ENCODE measurements at regions not wholly inside any gene's neighbourhood (a gene's known extent, or its start where the extent isn't known, plus 50 kb on each side); places are given as distances from the start of the nearest gene placed in this dataset.

DNA sequence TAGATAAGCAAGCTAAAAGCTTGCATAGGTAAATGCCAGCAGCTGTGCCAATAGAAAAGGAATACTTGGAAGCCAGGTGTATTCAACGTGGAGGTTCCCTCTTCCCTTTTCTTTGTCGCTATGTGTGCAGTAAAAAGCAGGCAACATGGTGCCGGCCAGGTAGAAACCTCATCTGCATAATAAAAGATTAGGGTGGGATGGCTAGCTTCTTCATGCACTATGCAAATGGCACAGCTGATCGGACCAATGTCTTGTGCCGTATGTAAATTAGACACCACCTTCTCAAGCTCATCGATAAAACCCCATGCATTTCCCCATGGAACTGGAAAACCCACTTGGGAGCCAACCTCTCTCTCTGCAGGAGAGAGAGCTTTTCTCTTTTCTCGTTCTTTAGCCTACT is 150.9 kb upstream of the FOXK1 start:
- TF ChIP-seq NFIC (IDR thresholded peaks at IDR 0.05) (no peak), YY1 (IDR thresholded peaks at IDR 0.05; ENCODE audit: low read depth) (no peak), CEBPB (IDR thresholded peaks at IDR 0.05) (no peak), RAD21 (IDR thresholded peaks at IDR 0.05; ENCODE audit: low read depth) (no peak), FOXM1 (IDR thresholded peaks at IDR 0.05; ENCODE audit: borderline replicate concordance, low read depth) (no peak), EP300 (IDR thresholded peaks at IDR 0.05; ENCODE audit: borderline replicate concordance) (no peak)

DNA sequence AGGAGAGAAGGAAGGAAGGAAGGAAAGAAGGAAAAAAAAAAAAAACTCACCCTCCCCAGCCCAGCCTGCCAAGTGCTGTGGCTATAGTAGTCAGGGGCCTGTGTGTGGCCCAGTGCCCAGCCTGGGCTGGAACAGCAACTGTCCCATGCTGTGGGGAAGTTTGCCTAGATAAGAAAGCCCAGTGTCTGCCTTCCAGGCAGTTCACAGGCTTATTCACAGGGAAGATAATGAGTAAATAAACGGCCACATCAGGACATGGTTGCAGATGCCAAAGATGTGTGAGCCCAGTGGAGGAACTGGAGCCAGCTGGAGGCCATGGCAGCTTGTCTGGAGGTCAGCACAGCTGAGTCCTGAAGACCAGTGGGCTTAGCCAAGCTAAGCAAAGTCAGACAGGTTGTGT is 132.4 kb upstream of the FOXK1 start:
- TF ChIP-seq YY1 (IDR thresholded peaks at IDR 0.05; ENCODE audit: low read depth) (no peak), CREB1 (IDR thresholded peaks at IDR 0.05; ENCODE audit: low read depth) (no peak), TAF1 (IDR thresholded peaks at IDR 0.05; ENCODE audit: low read depth) (no peak), CEBPB (IDR thresholded peaks at IDR 0.05) (no peak), TCF12 (IDR thresholded peaks at IDR 0.05; ENCODE audit: low read depth) (no peak)

DNA sequence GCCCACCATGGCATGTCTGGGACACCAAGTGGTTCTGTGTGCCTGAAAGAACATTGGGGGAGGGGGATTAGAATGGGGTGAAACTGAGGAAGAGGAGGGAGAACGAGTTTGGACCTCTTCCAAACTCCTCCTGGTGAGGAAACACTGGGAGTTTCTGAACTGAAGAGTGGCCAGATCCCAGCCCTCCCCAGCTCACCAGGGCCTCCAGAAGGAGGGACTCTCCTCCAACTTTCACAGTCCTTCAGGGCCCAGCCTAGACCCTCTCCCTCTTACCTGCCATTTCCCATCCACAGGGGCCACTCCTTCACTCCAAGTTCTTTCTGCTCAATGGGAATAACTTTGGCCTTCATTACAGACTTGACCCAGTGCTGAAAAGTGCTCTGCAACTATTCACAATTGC is 132.0 kb upstream of the FOXK1 start:
- TF ChIP-seq NFIC (IDR thresholded peaks at IDR 0.05) (no peak), TCF12 (IDR thresholded peaks at IDR 0.05; ENCODE audit: low read depth) (no peak), CEBPB (IDR thresholded peaks at IDR 0.05) (no peak), RAD21 (IDR thresholded peaks at IDR 0.05; ENCODE audit: low read depth) (no peak), EP300 (IDR thresholded peaks at IDR 0.05; ENCODE audit: borderline replicate concordance) (no peak), YY1 (IDR thresholded peaks at IDR 0.05; ENCODE audit: low read depth) (no peak), CREB1 (IDR thresholded peaks at IDR 0.05; ENCODE audit: low read depth) (no peak), TEAD4 (IDR thresholded peaks at IDR 0.05) (no peak)
- TF ChIP-seq, protein P1, sequence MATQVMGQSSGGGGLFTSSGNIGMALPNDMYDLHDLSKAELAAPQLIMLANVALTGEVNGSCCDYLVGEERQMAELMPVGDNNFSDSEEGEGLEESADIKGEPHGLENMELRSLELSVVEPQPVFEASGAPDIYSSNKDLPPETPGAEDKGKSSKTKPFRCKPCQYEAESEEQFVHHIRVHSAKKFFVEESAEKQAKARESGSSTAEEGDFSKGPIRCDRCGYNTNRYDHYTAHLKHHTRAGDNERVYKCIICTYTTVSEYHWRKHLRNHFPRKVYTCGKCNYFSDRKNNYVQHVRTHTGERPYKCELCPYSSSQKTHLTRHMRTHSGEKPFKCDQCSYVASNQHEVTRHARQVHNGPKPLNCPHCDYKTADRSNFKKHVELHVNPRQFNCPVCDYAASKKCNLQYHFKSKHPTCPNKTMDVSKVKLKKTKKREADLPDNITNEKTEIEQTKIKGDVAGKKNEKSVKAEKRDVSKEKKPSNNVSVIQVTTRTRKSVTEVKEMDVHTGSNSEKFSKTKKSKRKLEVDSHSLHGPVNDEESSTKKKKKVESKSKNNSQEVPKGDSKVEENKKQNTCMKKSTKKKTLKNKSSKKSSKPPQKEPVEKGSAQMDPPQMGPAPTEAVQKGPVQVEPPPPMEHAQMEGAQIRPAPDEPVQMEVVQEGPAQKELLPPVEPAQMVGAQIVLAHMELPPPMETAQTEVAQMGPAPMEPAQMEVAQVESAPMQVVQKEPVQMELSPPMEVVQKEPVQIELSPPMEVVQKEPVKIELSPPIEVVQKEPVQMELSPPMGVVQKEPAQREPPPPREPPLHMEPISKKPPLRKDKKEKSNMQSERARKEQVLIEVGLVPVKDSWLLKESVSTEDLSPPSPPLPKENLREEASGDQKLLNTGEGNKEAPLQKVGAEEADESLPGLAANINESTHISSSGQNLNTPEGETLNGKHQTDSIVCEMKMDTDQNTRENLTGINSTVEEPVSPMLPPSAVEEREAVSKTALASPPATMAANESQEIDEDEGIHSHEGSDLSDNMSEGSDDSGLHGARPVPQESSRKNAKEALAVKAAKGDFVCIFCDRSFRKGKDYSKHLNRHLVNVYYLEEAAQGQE (IDR thresholded peaks at IDR 0.05; ENCODE audit: low read depth) = no peak

DNA sequence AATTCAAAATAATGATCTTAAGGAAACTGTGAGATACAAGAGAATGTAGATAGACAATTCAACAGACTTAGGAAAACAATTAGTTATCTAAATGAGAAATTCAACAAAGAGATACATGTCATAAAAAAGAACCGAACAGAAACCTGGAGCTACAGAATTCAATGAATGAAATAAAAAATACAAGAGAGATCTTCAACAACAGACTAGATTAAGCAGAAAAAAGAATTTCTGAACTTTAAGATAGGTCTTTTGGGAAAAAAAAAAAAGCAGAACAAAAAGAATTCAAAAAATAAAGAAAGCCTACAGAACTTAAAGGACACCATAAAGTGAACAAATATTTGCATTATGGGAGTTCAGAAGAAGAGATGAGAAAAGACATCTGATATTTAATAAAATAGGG is 129.1 kb upstream of the FOXK1 start:
- TF ChIP-seq EGR1 (IDR thresholded peaks at IDR 0.05) (no peak), NFIC (IDR thresholded peaks at IDR 0.05) (no peak), YY1 (IDR thresholded peaks at IDR 0.05; ENCODE audit: low read depth) (no peak), CEBPB (IDR thresholded peaks at IDR 0.05) (no peak), EP300 (IDR thresholded peaks at IDR 0.05; ENCODE audit: borderline replicate concordance) (no peak), USF1 (IDR thresholded peaks at IDR 0.05) (no peak), CREB1 (IDR thresholded peaks at IDR 0.05; ENCODE audit: low read depth) (no peak)
- TF ChIP-seq, protein P2, sequence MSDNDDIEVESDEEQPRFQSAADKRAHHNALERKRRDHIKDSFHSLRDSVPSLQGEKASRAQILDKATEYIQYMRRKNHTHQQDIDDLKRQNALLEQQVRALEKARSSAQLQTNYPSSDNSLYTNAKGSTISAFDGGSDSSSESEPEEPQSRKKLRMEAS (IDR thresholded peaks at IDR 0.05) = no peak

DNA sequence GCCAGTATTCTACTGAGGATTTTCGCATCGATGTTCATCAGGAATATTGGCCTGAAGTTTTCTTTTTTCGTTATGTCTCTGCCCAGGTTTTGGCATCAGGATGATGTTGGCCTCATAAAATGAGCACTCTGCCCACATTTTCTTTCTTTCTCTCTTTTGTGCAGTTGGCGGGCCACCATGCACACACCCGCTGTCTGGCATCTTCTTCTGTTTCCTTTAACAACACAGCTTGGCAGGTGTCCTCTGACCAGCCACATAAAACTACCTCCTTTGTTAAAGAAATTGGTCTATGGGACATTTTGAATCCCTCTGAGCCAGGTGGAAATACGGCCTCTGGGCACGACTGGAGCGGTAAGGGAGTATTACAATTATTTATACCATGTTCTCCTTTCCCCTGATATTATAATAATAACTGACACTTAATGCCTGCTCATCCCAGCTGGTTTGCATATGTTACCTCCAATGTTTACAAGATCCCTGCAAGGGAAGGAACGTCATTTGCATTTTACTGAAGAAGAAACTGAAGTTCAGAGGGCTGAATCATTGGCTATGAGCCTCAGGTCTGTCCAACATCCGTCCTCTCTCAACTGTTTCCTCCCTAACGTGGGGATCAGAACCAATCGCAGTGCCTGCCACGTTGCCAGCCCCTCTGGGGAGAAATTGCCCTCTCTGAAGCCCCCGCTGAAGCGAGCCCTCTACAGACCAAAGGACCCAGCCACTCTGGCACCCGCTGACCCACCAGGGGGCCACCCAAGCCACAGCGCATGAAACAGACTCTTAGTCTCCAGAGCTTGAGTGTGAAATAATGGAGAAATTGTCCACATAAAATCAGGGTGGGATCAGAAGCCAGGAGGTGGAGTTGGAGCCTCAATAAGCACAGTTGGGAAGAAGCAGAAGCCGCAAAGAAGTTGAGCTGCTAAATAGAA is 125.0 kb upstream of the FOXK1 start:
- TF ChIP-seq YY1 (IDR thresholded peaks at IDR 0.05; ENCODE audit: low read depth) = no peak
- TF ChIP-seq, protein P1 (IDR thresholded peaks at IDR 0.05; ENCODE audit: low read depth) = no peak
- no peak for TF ChIP-seq CEBPB (IDR thresholded peaks at IDR 0.05)
- no peak for TF ChIP-seq TAF1 (IDR thresholded peaks at IDR 0.05; ENCODE audit: low read depth)

DNA sequence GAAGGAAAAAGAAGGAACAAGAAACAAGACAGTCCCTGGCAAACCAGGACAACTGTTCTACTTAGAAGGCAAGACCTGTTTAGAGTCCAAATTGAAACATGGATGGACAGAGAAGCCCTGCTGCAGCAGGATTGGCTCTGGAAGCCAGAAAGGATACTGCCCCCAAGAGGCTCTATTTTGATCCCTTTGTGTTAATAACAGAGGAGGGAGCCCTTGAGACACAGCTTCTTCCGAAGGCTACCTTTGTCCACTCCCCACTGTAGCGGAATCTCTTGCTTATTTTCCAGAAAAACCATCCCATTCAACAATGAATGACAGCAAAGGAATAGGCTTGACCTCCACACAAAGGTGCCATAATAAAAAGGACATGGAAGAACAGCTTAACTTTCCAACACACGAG is 120.3 kb upstream of the FOXK1 start:
- TF ChIP-seq CEBPB (IDR thresholded peaks at IDR 0.05) = no peak
- no peak for TF ChIP-seq TCF12 (IDR thresholded peaks at IDR 0.05; ENCODE audit: low read depth)
- TF ChIP-seq ZBTB7A (IDR thresholded peaks at IDR 0.05; ENCODE audit: low read depth) = no peak
- TF ChIP-seq YY1 (IDR thresholded peaks at IDR 0.05; ENCODE audit: low read depth) = no peak
- TF ChIP-seq, protein P1 (IDR thresholded peaks at IDR 0.05; ENCODE audit: low read depth) = no peak
- TF ChIP-seq FOXM1 (IDR thresholded peaks at IDR 0.05; ENCODE audit: borderline replicate concordance, low read depth) = no peak
- no peak for TF ChIP-seq NFIC (IDR thresholded peaks at IDR 0.05)
- TF ChIP-seq, protein P2 (IDR thresholded peaks at IDR 0.05) = no peak
- TF ChIP-seq EGR1 (IDR thresholded peaks at IDR 0.05) = no peak
- no peak for TF ChIP-seq EP300 (IDR thresholded peaks at IDR 0.05; ENCODE audit: borderline replicate concordance)
